Neuronal stem cell (in vitro differentiated cells): ENCODE measurements at regions not wholly inside any gene's neighbourhood (a gene's known extent, or its start where the extent isn't known, plus 50 kb on each side); places are given as distances from the start of the nearest gene placed in this dataset.

ENCODE experiments used
- DNase-seq: peaks from one replicate; pipeline ENCODE4 v3.0.0-alpha.2; 2013; ENCODE audit warnings: low spot score
- H2AFZ ChIP-seq: one replicate; pipeline ENCODE4 v1.6.1; 2013; ENCODE audit warnings: mild to moderate bottlenecking, low read length, inconsistent platforms
- H2AK5ac ChIP-seq: 2 replicates; pipeline ENCODE4 v1.6.1; 2013; ENCODE audit warnings: low read depth, mild to moderate bottlenecking, inconsistent platforms, low read length, moderate library complexity, mixed read lengths
- H2BK120ac ChIP-seq: 2 replicates; pipeline ENCODE4 v1.6.1; 2013; ENCODE audit warnings: low read depth, mild to moderate bottlenecking, inconsistent platforms, low read length, moderate library complexity, mixed read lengths
- H2BK12ac ChIP-seq: one replicate; pipeline ENCODE4 v1.6.1; 2013; ENCODE audit warnings: low read length, inconsistent platforms
- H2BK15ac ChIP-seq: 2 replicates; pipeline ENCODE4 v1.6.1; 2013; ENCODE audit warnings: mild to moderate bottlenecking, low read length, inconsistent platforms, mixed read lengths
- H2BK5ac ChIP-seq: one replicate; pipeline ENCODE4 v1.6.1; 2013; ENCODE audit warnings: inconsistent platforms, mild to moderate bottlenecking, low read length, moderate library complexity
- H3K14ac ChIP-seq: one replicate; pipeline ENCODE4 v1.6.1; 2013; ENCODE audit warnings: low read length, inconsistent platforms
- H3K18ac ChIP-seq: 2 replicates; pipeline ENCODE4 v1.6.1; 2013; ENCODE audit warnings: low read length, inconsistent platforms
- H3K23ac ChIP-seq: 2 replicates; pipeline ENCODE4 v1.6.1; 2013; ENCODE audit warnings: low read depth, mild to moderate bottlenecking, mixed read lengths, low read length, inconsistent platforms; ENCODE audit not compliant: poor library complexity
- H3K27ac ChIP-seq: replicated peaks from 3 replicates; pipeline ENCODE4 v1.5.1; 2013; ENCODE audit warnings: low read length, inconsistent platforms
- H3K27me3 ChIP-seq, 3 experiments: 2 replicates each; pipeline ENCODE4 v1.6.1; 2013; ENCODE audit warnings: low read length in 3 of 3, mild to moderate bottlenecking in 2 of 3, inconsistent platforms in 1 of 3, low read depth in 1 of 3, mixed read lengths in 1 of 3, moderate library complexity in 1 of 3; ENCODE audit not compliant: control insufficient read depth in 3 of 3, insufficient read depth in 3 of 3
- H3K36me3 ChIP-seq, 2 donors: replicated peaks in 1 of 2; 2 replicates each; pipeline ENCODE4 v1.6.1; 2013; ENCODE audit warnings: low read length in 2 of 2; ENCODE audit not compliant: control insufficient read depth in 2 of 2, insufficient read depth in 2 of 2
- H3K4ac ChIP-seq: 2 replicates; pipeline ENCODE4 v1.6.1; 2013; ENCODE audit warnings: inconsistent platforms, mild to moderate bottlenecking, low read length, moderate library complexity
- H3K4me1 ChIP-seq, 2 donors: 1 replicate in 1 of 2; 2 replicates in 1 of 2; pipeline ENCODE4 v1.6.1; 2013; ENCODE audit warnings: low read length in 2 of 2, low read depth in 1 of 2; ENCODE audit not compliant: control insufficient read depth in 2 of 2, insufficient read depth in 1 of 2
- H3K4me2 ChIP-seq: one replicate; pipeline ENCODE4 v1.6.1; 2013; ENCODE audit warnings: mild to moderate bottlenecking, low read length, inconsistent platforms; ENCODE audit not compliant: insufficient read depth, poor library complexity, severe bottlenecking
- H3K4me3 ChIP-seq, 2 donors: 2 replicates each; pipeline ENCODE4 v1.5.1; 2013; ENCODE audit warnings: low read length in 2 of 2, mild to moderate bottlenecking in 2 of 2, inconsistent platforms in 1 of 2, moderate library complexity in 1 of 2
- H3K79me1 ChIP-seq: one replicate; pipeline ENCODE4 v1.6.1; 2013; ENCODE audit warnings: low read depth, mild to moderate bottlenecking, inconsistent platforms, low read length, moderate library complexity
- H3K9ac ChIP-seq: one replicate; pipeline ENCODE4 v1.6.1; 2013; ENCODE audit warnings: mild to moderate bottlenecking, low read depth, low read length, inconsistent platforms; ENCODE audit not compliant: poor library complexity
- H3K9me3 ChIP-seq, 2 donors: replicated peaks in 1 of 2; 2 replicates each; pipeline versions ENCODE3 to v1.6.1; 2013; ENCODE audit warnings: low read length in 2 of 2, mild to moderate bottlenecking in 2 of 2, inconsistent platforms in 1 of 2, low read depth in 1 of 2, mixed read lengths in 1 of 2, moderate library complexity in 1 of 2; ENCODE audit not compliant: control insufficient read depth in 2 of 2, insufficient read depth in 1 of 2
- H4K8ac ChIP-seq: one replicate; pipeline ENCODE4 v1.6.1; 2013; ENCODE audit warnings: low read depth, mild to moderate bottlenecking, inconsistent platforms, low read length, moderate library complexity
- H4K91ac ChIP-seq: one replicate; pipeline ENCODE4 v1.6.1; 2013; ENCODE audit warnings: low read length, low read depth, mild to moderate bottlenecking, inconsistent platforms; ENCODE audit not compliant: poor library complexity
- WGBS, 2 donors: extraction: QIAGEN DNeasy Blood & Tissue Kit; methylation state at CpG; one replicate each; pipeline ENCODE4 v1.1.7; 2013; ENCODE audit warnings: missing lambda C conversion rate in 2 of 2, mixed read lengths in 1 of 2; ENCODE audit not compliant: insufficient read length in 2 of 2, insufficient replicate concordance in 1 of 2; ENCODE audit errors: extremely low coverage in 2 of 2; 5-methylcytosine and 5-hydroxymethylcytosine counted together

GRCh38 chr15:69795601-69796000 is 302.1 kb downstream of the TLE3 start:
- no peak overlapping the region for H2BK15ac ChIP-seq
- H3K9ac ChIP-seq: no peak overlapping the region
- no peak for DNase-seq
- no peak overlapping the region for H2AK5ac ChIP-seq
- no peak overlapping the region for H4K91ac ChIP-seq
- no peaks in the 10 kb centered on the region for H3K79me1 ChIP-seq
- no CpG with 5 or more reads among the region's 6 CpGs for WGBS, 2 donors
- H2AFZ ChIP-seq: no peak overlapping the region
- no peak overlapping the region for H3K27ac ChIP-seq
- peak overlapping the region; percentile 0 for H3K18ac ChIP-seq
- no peak overlapping the region for H3K4ac ChIP-seq
- H3K4me2 ChIP-seq: no peak overlapping the region
- no peak overlapping the region for H3K23ac ChIP-seq
- no peak overlapping the region for H2BK120ac ChIP-seq
- H2BK5ac ChIP-seq: no peak overlapping the region
- no peak overlapping the region for H3K4me3 ChIP-seq
- H3K27me3 ChIP-seq: no peaks in the 10 kb centered on the region
- H3K36me3 ChIP-seq: no peaks in the 10 kb centered on the region
- no peak overlapping the region for H4K8ac ChIP-seq
- no peak overlapping the region for H2BK12ac ChIP-seq
- H3K9me3 ChIP-seq: no peaks in the 10 kb centered on the region
- peaks cover 0 to 10% of the 10 kb centered on the region in 2 donors for H3K4me1 ChIP-seq
- no peak overlapping the region for H3K14ac ChIP-seq

GRCh38 chr15:69797051-69797595 is 300.6 kb downstream of the TLE3 start:
- Histone ChIP-seq H3K27me3 (no peaks in the 10 kb centered on the region), H3K36me3 (no peaks in the 10 kb centered on the region), H3K14ac (no peak overlapping the region), H3K9ac (no peak overlapping the region), H2BK15ac (no peak overlapping the region), H3K23ac (no peak overlapping the region), H2BK120ac (no peak overlapping the region), H3K18ac (no peak overlapping the region), H4K91ac (no peak overlapping the region), H3K4ac (no peak overlapping the region), H3K9me3 (no peaks in the 10 kb centered on the region), H3K4me3 (no peak overlapping the region), H3K27ac (no peak overlapping the region), H3K79me1 (no peaks in the 10 kb centered on the region), H2BK12ac (no peak overlapping the region), H4K8ac (no peak overlapping the region), H3K4me2 (no peak overlapping the region), H3K4me1 (peaks cover 0 to 12% of the 10 kb centered on the region in 2 donors), H2AFZ (no peak overlapping the region), H2AK5ac (no peak overlapping the region), H2BK5ac (no peak overlapping the region)
- DNase-seq: no peak
- WGBS, 2 donors: no CpG with 5 or more reads among the region's 6 CpGs

GRCh38 chr15:69797615-69798014 is 300.1 kb downstream of the TLE3 start:
- Histone ChIP-seq H2AFZ (no peak overlapping the region), H4K91ac (no peak overlapping the region), H3K9me3 (no peaks in the 10 kb centered on the region), H3K4me1 (peaks cover 0 to 12% of the 10 kb centered on the region in 2 donors), H3K23ac (no peak overlapping the region), H3K27me3 (no peaks in the 10 kb centered on the region), H3K4ac (no peak overlapping the region), H2BK15ac (no peak overlapping the region), H2BK120ac (no peak overlapping the region), H3K79me1 (no peaks in the 10 kb centered on the region), H3K9ac (no peak overlapping the region), H2BK5ac (no peak overlapping the region), H4K8ac (no peak overlapping the region), H3K4me2 (no peak overlapping the region), H3K4me3 (no peak overlapping the region), H3K27ac (no peak overlapping the region), H2BK12ac (no peak overlapping the region), H3K18ac (no peak overlapping the region), H2AK5ac (no peak overlapping the region), H3K14ac (no peak overlapping the region), H3K36me3 (no peaks in the 10 kb centered on the region)
- no CpG with 5 or more reads among the region's 3 CpGs for WGBS, 2 donors
- no peak for DNase-seq

DNA sequence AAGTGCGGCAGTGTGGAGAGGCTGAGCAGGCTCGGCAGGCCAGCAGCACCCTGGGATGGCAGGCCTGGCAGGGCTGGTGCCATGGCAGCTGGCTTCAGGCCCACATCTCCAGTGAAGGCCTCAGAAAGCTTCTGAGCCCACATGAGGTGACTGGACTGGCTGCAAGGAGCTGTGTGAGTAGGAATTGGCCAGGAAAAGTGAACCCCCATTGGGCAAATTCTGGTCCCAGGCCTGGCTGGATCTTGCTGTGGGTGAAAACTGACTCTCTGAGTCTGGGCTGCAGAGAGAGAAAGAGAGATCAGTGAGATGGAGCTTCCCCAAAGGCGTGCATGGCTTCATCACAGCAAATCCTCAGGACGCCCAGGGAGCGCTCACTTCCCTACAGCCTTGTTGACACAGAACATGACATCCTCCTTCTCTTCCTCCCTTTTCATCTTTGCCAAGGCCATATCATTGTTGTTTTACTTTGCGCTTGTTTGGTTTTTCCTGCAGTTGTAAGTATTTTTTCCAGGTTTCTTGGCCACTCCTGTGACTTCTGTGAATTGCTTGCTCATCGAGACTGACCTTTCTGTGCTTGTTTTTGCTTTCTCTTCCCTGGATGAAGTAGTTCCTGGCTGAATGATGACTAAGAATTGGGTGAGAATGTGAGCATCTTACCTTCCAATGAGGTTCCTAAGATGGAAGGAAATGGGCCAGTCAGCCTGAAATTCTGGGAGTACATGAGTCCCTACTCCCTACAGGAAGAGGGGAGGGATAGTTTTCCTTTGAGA is 299.1 kb downstream of the TLE3 start:
- no peak overlapping the region for H2AK5ac ChIP-seq
- peaks cover 0 to 12% of the 10 kb centered on the region in 2 donors for H3K4me1 ChIP-seq
- no peak overlapping the region for H3K4ac ChIP-seq
- no peak overlapping the region for H3K27ac ChIP-seq
- no peak overlapping the region for H2BK5ac ChIP-seq
- no peak overlapping the region for H3K23ac ChIP-seq
- H3K9ac ChIP-seq: no peak overlapping the region
- H3K18ac ChIP-seq: no peak overlapping the region
- H4K8ac ChIP-seq: no peak overlapping the region
- WGBS, 2 donors: no CpG with 5 or more reads among the region's 7 CpGs
- no peaks in the 10 kb centered on the region for H3K27me3 ChIP-seq
- DNase-seq: no peak
- H2BK120ac ChIP-seq: no peak overlapping the region
- no peak overlapping the region for H3K14ac ChIP-seq
- H3K4me3 ChIP-seq: no peak overlapping the region
- no peak overlapping the region for H4K91ac ChIP-seq
- no peak overlapping the region for H2BK15ac ChIP-seq
- no peak overlapping the region for H3K4me2 ChIP-seq
- H3K36me3 ChIP-seq: no peaks in the 10 kb centered on the region
- no peak overlapping the region for H2AFZ ChIP-seq
- no peaks in the 10 kb centered on the region for H3K79me1 ChIP-seq
- no peak overlapping the region for H2BK12ac ChIP-seq
- H3K9me3 ChIP-seq: no peaks in the 10 kb centered on the region
